Dedifferentiated amniotic fluid mesenchymal stem cell (primary cell): ENCODE measurements at regions not wholly inside any gene's neighbourhood (a gene's known extent, or its start where the extent isn't known, plus 50 kb on each side); places are given as distances from the start of the nearest gene placed in this dataset.
"Not testable (repeated sequence)": the region's sequence is repeated elsewhere in the genome, so short reads cannot be mapped to it uniquely, and the experiment has no call there.

Source experiments
- DNase-seq: peaks from one replicate; pipeline ENCODE4 v3.0.0-alpha.2; 2016; ENCODE audit errors: extremely low spot score

DNA sequence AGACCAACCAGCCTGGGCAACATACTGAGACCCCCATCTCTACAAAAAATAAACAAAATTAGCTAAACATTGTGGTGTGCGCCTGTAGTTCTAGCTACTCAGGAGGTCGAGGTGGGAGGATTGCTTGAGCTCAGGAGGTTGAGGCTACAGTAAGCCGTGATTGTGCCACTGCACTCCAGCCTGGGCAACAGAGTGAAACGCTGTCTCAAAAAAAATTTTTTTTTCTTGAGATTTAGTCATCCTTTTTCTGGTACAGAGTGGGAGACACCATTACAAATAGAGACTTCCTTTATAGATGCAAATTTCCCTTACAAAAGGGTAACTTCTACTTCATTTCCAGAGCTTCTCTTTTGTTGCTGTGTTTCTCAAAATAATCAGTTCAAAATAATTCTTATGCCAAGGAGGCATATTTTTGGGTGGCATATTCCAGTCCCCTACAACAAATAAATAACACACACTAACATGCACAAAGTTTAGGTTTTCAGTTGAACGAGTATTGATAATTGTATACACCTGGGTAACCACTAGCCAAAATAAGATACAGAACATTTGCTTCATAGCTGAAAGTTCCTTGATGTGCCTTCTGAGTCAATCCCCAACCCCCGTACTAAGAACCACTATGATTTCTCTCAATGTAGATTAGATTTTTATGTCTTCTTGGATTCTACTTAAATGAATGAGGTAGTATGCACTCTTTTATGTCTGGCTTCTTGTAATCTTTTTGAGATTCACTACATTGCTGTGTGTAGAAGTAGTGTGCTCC lies 248.9 kb upstream of the PROK2 start:
- no peak for DNase-seq

DNA sequence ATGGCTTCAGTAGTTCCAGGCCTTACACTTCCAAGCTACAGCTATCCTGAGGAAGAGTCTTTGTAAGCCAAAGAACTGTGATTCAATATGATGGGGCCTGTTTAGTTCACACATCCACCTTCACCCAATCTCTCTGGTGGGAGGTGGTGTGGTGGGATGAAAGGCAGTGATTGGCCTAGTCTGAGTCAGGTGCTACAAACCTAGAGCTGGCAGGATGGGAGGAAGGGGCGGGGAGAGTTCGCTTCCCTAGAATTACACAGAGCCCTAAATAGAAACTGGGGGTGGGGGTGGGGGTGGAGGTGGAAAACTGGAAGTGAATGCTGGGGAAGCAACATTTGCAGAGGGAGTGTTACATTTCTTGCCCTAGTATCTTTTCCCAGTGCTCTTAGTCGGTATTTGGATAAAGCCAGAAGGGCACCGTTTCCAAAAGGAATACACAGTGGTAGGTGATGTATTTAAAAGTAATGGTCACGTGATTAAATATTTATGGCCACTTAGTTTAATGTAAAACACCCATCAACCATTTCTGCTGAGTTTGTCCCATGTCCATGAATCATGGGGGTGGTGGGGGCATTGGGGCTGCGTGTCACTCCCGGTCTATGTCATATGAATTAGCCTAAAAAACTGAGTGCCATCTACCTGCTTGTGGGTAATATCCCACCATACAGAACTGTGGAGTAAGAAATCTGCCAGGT lies 247.6 kb upstream of the PROK2 start:
- no peak for DNase-seq

DNA sequence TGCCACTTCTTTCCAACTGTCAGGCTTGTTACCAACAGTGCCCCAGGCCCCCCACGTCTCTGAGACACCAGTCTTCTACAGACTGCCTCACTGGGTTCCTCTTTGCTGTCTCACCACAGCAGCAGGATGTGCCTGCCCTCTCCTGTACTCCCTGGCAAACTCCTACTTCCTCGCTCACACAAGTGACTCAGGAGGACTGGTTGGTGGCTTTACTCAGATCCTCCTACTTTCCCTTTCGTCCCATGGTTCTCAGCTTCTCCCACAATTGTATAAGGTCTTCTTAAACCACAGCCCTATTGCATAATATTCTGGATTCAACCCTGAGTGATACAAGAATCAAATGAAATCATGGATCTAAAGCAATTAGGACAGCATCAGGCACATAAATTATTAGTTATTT lies 246.6 kb upstream of the PROK2 start:
- no peak for DNase-seq

DNA sequence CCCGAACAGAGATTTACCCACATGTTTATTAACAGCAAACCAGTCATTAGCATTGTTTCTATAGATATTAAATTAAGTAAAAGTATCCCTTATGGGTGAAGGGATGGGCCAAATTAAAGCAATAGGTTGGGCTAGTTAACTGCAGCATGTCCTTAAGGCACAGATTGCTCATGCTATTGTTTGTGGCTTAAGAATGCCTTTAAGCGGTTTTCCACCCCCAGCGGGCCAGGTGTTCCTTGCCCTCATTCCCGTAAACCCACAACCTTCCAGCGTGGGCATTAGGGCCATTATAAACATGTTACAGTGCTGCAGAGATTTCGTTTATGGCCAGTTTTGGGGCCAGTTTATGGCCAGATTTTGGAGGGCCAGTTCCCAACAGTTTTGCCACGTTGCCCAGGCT lies 245.3 kb upstream of the PROK2 start:
- not testable (repeated sequence) for DNase-seq

DNA sequence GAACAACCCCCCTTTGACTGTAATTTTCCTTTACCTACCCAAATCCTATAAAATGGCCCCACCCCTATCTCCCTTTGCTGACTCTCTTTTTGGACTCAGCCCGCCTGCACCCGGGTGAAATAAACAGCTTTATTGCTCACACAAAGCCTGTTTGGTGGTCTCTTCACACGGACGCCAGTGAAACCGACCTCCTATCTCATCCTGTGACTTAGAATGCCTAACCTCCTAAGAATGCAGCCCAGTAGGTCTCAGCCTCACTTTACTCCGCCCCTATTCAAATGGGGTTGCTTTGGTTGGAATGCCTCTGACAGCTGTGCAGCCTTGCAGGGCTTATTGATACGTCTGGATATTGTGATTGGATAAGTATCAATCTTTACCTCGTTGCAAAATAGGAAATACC lies 243.8 kb upstream of the PROK2 start:
- DNase-seq, result not testable (repeated sequence)

DNA sequence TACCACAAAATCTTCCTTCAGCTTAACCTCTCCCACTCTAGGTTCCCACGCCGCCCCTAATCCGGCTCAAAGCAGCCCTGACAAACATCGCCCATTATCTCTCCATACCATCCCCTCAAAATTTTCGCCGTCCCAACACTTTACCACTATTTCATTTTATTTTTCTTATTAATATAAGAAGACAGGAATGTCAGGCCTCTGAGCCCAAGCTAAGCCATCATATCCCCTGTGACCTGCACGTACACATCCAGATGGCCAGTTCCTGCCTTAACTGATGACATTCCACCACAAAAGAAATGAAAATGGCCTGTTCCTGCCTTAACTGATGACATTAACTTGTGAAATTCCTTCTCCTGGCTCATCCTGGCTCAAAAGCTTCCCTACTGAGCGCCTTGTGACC lies 243.4 kb upstream of the PROK2 start:
- DNase-seq, result not testable (repeated sequence)

DNA sequence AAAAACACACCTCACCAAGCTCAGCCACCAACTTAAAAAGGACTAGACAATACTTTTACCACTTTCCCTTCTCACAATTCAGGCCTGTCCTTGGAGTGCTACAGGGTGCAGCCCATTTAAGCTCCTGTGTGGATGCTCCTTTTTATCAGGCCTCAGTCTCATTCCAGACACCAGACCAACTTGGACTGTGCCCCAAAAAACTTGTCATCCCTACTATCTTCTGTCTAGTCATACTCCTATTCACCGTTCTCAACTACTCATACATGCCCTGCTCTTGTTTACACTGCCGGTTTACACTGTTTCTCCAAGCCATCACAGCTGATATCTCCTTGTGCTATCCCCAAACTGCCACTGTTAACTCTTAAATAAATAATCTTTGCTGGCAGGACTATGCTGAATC lies 242.8 kb upstream of the PROK2 start:
- not testable (repeated sequence) for DNase-seq

DNA sequence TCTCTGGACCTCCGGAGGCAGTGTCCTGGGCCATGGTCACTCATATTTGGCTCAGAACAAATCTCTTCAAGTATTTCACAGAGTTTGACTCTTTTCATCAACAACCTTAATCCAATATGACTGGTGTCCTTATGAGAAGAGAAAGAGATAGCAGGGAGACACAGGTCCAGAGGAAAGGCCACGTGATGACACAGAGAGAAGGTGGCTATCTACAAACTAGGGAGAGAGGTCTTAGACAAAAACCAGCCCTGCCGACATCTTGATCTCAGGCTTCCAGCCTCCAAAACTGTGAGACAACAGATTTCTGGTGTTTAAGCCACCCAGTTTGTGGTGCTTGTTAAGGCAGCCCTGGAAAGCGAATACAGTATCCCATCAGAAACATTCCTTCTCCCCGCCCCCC lies 237.1 kb upstream of the PROK2 start:
- DNase-seq, result no peak

DNA sequence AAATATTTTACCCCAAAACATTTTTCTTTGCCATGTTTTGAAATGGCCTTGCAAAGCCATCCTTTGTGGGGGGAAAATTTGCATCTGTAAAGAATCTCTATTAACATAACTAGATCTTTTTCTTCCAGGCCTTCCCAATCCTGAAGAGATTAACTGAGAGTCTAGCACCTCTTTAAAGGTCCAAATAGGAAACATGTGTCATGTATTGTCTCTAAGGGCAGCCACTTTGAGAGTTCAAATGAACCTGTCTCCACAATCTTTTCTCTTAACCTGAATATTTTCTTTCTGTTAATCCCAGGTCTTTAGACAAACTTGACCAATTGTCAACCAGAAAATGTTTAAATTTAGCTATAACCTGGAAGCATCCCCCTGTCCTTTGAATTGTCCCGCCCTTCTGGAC lies 236.6 kb upstream of the PROK2 start:
- DNase-seq, result no peak

DNA sequence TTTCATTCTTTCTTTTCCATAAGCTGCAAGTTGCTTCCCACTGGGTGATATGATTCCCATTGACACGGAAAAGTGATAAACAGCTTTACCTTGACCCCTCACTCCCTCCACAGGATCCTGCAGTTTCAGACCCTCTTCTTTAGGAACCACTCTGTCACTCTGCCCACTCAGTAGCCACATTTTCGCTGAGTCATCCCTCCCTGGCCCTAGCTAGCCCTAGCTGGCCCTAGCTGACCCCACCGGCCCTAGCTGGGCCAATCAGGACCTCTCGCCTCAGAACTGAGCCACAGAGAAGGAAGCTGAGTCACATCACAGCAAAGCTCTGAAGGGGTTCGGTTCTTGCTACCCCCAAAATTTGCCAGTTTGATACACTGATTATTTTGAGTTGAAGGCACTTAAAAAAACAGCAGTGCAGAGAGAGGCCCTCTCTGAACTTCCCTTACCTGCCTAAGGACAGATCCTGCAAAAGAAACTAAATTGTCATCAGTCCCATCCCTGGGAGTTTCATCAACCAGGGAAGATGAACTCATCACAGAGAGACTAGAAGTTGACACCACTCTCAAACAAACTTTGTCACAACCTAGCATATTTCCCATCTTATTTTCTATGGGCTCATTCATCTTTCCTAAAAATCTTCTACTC lies 233.5 kb upstream of the PROK2 start:
- DNase-seq, result no peak

DNA sequence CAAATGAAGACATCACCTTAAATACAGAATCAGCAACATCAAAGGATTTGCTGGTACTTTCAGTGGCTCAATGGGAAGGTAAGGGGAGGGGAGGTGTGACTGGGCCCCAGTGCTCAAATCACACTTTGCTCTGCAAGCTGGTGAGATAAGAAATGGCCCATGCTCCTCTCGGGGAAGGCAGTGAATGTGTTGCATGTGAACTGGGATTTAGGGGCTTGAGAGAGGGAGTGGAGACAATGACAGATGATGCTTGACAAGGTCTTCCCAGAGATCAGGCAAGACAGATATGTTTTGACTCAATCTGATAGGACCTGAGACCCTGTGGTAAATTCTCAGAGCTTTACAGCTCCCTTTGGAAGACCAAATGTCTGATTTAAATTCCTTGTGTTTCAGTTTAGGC lies 233.0 kb upstream of the PROK2 start:
- DNase-seq, result no peak

DNA sequence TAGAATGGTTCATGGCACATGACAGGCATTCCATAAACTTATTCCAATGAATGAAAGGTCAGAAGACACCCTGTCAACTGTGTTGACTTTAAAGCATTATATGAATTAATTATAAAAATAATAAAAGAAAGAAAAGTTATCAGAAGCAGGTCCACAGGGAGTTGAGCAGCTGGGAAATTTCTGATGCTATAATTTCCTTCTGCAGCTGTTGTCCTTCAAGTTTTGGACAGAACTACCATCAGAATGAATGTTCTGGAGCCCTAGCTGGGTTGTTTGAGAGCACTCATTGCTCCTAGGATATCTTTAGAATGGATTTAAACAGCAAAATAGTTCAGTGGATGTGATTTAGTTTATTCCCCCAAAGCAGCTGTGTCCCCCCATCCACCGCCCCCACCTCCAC lies 232.4 kb upstream of the PROK2 start:
- no peak for DNase-seq

DNA sequence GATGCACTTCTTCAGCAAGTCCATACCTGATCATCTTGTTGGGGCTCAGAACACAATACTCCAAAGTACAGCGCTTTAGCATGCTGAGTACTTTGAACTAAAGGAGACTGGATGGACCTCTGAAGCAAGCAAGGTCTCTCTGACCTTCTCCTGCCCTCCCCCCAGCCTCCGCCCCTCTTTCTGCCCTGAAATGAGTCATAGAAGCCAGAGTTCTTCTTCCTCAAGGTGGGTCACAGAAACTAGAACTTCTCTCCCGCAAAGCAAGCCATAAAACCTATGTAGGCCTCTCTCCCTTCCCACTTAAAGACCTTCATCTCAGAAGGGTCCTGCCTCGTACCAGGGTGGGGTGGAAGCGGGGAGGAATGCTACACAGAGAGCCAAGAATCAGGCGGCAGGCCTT lies 230.5 kb upstream of the PROK2 start:
- DNase-seq, result no peak

DNA sequence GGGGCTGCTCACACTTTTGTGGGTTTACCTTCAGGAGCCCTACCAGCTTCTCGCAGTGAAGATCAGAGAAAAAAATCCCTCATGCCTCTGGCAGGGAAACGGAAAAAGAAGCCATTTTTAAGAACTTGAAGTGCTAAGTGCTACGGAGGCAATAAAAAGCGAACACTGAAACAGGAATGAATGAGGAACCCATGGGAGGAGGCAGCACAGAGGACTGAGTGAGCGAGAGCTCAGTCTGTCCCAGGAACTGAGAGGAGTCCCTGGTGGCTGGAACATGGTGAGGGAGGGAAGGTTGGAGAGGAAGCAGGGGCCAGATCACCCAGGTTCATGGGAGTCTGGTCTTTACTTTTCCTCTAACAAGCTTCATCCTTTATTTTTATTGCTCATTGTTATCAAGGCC lies 228.1 kb upstream of the PROK2 start:
- no peak for DNase-seq

DNA sequence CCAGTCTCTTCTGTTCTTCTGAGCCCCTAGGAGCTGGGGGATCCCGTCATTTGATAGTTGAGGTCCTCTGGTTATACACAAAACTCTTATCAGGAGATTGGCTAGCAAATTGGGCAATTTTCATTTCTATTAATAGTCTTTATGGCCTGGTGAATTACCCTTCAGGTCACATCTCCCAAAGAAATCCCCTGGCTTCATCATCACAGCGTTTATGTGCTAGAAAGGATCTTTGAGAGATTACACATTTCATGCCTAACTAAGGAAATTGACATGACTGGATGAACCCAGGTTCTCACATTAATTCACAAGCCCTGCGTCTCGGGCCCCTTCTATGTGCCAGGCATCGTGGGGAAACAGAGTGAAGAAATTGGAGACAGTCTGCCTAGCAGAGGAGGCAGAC lies 227.4 kb upstream of the PROK2 start:
- no peak for DNase-seq

DNA sequence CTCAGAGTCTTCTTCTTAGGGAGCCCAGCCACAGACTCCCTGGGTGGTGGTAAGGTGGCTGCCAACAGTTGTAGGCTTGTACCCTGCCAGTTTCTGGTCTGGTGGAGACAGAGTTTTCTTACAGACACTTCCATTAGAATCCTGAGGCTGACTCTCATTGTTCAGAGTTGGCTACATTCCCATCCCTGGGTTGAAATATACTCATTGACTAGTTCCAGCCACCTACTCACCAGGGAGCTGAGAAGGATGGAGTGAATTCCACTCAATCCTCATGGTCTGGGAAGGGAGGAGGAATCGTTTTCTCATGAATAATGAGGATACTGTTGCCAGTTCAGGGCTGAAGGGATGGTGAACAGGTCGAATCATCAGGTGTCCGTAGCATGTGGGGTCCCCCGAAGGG lies 226.5 kb upstream of the PROK2 start:
- DNase-seq, result no peak

DNA sequence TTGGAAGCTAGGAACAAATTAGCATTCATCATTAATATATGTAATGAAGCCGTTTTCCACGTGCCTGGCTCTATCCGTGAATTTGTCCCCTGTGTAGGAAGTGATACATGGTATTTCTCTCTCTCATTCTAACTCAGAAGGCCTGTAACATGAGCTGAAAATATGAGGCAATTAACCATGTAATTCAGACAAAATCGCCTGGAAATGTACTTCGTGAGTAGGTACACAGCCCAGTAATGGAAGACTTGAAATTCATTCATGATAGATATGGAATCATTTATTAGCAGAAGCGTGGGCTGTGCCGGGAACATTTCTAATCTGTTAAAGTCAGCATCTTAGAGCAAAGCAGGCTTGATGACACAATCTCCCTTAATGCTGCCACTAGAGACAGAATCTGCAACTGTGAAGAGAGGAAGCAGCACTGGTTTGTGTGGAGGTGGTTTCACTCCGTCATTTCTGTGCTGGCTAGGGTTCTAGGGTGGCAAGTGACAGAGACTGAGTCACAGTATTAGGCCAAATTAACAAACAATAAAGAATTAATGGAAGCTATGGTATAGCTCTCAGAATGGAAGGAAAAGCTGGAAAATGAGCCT lies 225.0 kb upstream of the PROK2 start:
- DNase-seq, result no peak

DNA sequence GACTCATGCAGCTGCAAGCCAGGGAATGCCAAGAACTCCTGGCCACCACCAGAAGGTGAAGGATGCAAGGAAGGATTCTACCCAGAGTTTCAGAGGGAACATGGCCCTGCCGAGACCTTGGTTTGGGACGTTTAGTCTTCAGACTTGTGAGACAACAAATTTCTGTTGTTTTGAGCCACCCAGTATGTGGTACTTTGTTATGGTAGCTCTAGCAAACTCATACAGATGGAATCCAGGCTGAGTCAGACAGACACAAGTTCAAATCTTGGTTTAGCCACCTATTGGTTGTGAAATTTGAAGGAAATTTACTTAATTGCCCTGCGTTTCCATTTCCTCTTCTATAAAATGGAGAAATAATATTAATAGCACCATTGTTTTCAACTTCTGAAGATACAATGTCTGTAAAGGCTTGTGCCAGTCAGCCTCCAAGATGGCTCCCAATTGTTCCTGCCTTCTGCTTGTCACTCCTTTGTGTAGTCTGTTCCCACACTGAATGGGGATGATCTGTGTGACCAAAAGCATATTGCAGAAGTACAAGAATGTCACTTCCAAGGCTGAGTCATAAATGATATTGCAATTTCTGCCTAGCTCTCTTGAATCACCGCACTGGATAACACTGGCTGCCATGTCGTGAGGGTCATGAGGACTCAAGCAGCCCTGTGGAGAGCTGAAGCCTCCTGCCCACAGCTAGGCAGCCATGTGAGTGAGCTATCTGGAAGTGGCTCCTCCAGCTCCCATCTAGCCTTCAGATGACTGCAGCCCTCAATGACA lies 223.5 kb upstream of the PROK2 start:
- no peak for DNase-seq

DNA sequence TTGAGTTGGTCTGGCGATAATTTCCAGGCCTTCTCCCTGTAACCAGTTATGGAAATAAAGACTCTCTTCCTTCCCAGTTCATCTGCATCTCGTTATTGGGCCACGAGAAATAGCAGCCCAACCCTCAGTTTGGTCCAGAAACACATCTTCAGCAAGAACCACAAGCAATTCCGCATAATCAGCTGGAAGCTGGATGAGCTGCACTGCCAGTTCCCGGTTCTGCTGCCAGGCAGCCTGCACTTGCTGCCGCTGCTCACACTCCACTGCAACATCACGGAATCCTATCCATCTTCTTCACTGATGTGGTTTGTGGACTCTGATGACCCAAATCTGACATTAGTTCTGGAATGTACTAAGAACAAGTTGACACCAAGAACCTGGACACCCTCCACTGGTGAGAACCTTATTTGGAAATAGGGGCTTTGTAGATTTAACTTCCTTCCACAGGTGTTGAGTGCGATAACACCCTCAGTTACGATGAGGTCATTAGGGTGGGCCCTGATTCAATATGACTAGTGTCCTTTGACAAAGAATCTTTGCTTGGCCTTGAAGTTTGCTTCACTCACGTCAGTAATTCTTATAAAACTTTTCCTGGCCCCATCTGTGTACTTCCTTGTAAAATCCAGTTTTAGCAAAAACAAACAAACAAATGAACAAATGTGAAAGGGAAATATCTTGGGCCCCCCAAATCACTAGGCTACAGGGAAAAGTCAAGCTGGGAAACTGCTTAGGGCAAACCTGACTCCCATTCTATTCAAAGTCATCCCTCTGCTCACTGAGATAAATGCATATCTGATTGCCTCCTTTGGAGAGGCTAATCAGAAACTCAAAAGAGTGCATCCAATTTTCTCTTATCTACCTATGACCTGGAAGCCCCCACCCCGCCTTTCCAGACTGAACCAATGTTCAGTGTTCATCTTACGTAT lies 221.9 kb upstream of the PROK2 start:
- no peak for DNase-seq

DNA sequence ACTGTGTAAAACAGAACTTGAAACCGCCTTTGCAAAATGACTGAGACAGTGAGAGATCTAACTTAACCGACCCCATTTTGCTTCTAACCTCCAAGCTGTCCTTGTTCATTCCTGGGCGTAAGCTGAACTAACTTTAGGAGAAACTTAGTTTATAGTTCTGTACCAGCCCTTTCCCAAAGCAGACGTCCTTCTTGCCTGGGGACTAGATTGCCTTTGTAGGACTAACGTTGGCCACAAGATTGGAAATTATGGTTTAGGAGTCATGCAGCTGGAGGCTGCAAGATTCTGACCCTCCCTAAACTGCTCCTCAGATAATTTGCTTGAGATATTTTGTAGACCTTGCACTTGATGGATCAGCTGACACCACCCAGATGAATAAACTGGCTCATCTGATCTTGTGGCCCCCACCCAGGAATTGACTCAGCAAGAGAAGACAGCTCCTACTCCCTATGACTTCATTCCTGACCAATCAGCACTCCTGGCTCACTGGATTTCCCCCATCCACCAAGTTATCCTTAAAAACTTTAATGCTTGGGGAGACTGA lies 219.9 kb upstream of the PROK2 start:
- no peak for DNase-seq

DNA sequence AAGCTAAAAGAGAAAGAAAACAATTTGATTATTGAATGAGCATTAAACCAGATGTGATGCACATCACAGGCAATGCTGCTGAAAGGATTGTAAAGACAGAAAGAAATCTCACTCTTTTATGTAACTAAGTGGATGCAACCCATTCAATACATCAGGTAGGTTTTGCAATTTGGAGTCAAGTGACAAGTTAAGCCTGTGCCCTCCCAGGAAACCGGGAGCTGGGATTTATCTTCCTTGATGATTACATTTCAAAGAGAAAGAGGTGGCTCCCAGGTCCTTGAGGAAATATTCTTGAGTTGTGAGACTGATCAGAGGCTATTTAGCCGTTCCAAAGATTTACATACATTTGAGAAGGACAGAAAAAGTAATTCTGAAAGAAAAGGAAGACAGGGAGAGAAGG lies 219.0 kb upstream of the PROK2 start:
- DNase-seq, result no peak
